ENCODE measurements at regions not wholly inside any gene's neighbourhood (a gene's known extent, or its start where the extent isn't known, plus 50 kb on each side); places are given as distances from the start of the nearest gene placed in this dataset.

DNA sequence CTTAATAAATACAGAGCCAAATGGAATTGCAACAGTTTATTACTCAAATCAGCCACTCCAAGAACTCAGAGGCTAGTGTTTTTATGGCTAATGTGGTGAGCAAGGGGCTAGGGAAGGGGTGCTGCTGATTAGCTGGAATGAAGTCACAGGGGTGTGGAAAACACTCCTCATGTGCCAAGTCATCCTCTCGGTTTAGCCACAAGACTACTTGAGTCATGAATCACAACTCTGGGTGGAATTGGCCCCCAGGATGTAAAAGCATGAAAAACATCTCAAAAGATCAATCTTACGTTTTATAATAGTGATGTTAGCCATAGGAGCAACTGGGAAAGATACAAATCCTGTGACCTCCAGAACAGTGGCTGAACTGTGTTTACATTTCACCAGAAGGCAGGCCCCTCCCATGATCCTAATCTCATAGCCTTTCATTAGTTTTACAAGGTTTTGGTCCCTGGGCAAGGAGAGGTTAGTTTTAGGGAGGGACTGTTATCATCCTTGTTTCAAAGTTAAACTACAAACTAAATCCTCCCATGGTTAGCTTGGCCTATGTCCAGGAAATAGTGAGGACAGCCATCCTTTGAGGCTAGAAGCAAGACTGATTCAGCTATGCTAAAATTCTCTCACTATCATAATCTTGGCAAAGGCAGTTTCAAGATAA is 2020.1 kb upstream of the PCDH20 start:
- DNase-seq (ENCODE audit: low read depth in 2 of 2): peak; percentile 99 to 100

DNA sequence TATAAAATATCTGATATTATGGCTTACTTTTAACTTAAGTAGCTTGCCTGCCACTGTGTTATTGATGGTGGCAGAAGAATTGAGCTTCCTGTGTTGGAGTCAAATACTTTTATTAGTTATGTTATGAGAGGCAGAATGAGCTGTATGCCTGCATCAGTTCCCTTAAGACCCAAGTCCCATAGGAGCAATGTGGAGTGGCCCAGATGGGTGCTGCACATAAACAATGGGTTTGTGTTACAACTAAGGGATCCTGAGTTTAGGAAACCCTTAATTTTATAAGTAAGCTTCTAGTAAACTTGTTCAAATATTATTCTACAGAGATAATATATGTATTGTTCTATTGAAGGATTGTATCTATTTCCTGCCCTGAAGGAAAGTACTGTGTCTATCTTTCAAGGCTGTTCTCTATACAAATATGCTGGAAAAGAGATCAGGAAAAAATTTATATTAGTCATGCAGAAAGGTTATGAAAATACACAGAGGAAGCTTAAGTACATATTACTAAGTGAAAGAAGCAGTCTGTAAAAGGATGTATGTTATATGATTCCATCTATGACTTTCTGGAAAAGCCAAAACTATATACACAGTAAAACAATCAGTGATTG is 2018.0 kb upstream of the PCDH20 start:
- DNase-seq (ENCODE audit: low read depth in 2 of 2): peak in 1 of 2 experiments; percentile 20

DNA sequence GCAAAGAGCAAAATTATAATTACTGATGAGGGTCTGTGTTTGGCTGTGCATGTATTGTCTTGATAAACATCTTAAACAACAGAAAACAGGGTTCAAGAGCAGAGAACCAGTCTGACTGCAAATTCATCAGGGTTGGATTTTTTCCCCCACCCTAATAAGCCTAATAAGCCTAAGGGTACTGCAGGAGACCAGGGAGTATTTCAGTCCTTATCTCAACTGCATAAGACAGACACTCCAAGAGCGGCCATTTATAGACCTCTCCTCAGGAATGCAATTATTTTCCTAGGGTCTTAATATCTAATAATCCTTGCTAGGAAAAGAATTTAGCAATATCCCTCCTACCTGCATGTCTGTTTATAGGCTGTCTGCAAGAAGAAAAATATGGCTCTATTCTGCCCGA is 2011.5 kb upstream of the PCDH20 start:
- DNase-seq (ENCODE audit: low read depth in 2 of 2): no peak

GRCh38 chr13:63425131-63425530 is 2009.5 kb upstream of the PCDH20 start:
- DNase-seq (ENCODE audit: low read depth in 2 of 2): no peak

- no peak for DNase-seq (ENCODE audit: low read depth in 2 of 2)
These were observed 2005.5 kb upstream of the PCDH20 start for GRCh38 chr13:63421123-63421522.

DNA sequence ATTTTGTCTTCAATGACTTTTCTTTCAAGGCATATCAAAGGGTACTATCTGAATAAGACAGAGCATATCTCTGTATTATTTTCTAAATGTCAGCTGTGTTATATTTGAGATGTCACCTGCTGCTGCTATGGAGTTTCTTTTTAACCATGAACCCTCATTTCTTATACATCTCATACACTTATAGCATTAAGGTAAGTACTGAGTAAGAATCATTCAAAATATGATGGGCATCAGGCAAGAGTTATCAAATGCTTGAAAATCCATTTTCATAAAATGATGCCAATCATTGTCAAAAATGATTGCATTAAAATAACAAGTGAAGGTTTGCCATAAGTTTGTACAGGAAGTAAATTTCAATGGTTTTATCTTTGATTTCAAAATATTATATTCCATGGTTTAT is 2005.0 kb upstream of the PCDH20 start:
- DNase-seq (ENCODE audit: low read depth in 2 of 2): no peak

- DNase-seq (ENCODE audit: low read depth in 2 of 2): no peak
These were observed 1998.6 kb upstream of the PCDH20 start for GRCh38 chr13:63414247-63414646.

- no peak for DNase-seq (ENCODE audit: low read depth in 2 of 2)
These were observed 1994.2 kb upstream of the PCDH20 start for GRCh38 chr13:63409791-63410351.

DNA sequence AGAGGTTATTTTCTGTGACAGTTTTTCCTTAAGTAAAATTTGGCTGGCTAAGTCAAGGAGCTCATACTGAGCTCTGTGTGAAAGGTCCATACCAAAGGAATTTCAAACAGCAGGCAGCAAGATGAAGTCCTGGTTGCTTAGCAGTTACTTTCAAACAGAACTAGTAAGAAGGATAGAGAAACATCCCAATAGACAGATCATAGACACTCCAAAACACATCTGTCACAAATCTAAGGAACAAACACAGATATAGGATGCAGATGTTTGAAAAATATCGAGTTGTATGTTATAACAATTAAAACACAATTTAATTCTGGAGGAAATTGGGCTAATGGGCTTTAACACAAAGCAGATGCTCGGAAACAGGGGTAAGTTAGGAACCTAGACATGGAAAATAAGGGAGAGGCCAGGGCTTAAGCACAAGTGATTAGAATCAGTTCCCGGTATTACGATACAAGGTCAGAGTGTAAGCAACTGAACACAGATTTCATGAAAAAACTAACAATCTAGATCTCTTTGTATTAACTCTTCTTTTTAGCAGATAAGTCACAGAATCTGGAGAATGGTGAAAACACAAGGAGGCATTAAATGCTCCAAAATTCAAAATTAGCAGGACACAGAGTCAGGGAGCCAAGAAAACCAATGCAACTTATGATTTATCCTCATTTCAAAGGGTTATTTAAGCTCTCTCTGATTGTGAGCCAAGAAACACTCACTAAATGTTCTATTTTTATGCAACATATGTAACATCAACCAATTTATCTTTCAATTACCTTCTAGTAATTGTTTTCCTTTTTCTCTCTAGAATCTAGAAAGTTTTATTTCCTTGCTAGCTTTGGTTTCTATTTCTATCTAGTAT is 1992.9 kb upstream of the PCDH20 start:
- DNase-seq (ENCODE audit: low read depth in 2 of 2): peak in 1 of 2 experiments; percentile 25

DNA sequence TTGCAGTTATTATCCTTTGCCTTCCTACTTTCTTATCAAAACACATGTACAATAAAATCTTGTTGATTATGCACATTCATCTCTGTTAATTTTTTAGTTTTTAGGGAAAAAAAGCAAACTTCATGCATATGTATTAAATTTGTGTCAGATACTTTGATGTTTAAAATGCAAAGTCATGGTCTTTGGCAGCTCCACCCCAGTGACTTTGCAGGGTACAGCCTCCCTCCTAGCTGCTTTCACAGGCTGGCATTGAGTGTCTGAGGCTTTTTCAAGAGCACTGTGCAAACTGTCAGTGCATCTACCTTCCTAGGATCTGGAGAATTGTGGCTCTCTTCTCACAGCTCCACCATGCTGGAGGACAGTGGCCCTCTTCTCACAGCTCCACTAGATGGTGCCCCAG is 1988.1 kb upstream of the PCDH20 start:
- no peak for DNase-seq (ENCODE audit: low read depth in 2 of 2)

- no peak for DNase-seq (ENCODE audit: low read depth in 2 of 2)
These were observed 1981.1 kb upstream of the PCDH20 start for GRCh38 chr13:63396746-63397145.

GRCh38 chr13:63393112-63393511 is 1977.5 kb upstream of the PCDH20 start:
- no peak for DNase-seq (ENCODE audit: low read depth in 2 of 2)

GRCh38 chr13:63389756-63390155 is 1974.1 kb upstream of the PCDH20 start:
- DNase-seq (ENCODE audit: low read depth in 2 of 2): no peak

DNA sequence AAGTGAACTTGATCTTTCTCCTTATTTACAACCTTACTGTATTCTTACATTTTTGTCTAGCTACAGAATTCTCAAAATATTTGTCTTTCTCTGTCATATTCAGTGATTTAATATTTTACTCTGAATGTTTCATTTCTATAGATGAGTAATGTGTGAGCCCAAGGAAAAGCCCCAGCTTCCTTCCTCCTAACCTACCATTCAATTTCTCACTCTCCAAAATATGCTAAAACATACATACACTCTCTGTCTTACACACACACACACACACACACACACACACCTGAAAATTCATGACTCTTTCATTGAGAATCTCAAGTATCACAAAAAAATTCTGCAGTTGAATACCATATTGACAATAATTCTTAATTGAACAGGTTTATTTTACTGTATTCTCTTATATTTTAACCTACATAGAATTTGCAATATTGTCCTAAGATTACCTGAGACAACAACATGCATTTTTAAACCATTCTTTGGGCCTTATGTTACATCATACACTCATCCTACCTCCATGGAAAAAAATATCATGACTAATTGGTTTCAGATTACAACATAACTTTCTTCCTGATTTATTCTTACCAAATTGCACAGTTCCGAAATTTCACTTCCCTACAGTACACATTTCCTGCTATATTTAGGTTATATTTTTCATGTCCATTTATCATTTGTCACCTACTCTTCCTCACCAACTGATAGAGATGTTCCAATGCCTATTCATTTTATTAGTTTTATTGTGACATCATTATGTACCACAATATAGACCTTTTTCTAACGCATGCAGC is 1965.6 kb upstream of the PCDH20 start:
- DNase-seq (ENCODE audit: low read depth in 2 of 2): no peak

GRCh38 chr13:63377986-63378385 is 1962.3 kb upstream of the PCDH20 start:
- DNase-seq (ENCODE audit: low read depth in 2 of 2): no peak

DNA sequence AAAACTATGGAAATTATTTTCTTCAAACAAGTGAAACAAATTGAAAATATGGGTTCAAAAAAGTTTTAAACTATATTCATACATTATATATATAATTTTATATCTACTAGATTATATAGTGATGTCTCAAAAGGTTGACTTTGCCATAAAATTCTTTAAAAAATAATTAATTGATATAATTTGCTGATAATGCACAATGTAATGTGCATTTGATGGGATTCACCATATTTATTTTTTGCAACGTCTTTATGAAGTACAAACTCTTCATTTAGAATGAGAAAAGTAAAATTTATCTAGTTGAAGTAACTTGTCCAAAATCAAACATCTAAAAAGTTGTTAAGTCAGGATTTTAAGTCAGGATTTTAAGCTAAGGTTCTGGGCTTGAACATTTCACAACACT is 1954.5 kb upstream of the PCDH20 start:
- no peak for DNase-seq (ENCODE audit: low read depth in 2 of 2)

DNA sequence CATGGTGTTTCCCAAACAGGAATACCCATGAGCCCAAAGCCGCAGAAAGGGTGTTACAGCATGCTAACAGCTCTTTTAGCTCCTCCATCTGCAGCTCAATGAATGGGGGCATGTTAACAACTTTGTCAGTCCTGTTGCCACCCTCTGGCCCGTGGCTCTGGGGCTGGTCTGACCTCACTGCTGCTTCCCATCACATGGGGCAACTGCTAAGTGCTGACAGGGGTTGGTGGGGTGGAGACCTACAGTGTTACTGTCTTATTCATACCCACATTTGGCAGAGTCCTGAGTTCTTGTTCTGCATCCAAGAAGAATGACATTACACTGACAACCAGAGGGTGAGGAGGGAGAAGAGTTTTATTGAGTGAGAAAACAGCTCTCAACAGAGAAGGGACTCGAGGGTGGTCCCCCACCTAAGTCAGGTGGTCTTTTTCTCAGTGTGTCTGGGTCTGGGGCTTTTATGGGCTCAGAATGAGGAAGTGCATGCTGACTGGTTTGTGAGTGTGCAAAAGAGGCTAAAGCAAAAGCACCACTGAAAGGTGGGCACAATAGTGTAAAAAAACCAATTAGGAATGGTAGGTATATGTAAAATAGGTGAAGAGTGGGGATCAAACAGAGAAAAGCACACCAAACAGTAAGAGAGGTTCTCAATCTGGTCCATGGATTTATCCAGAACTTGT is 1952.0 kb upstream of the PCDH20 start:
- DNase-seq (ENCODE audit: low read depth in 2 of 2): no peak

- DNase-seq (ENCODE audit: low read depth in 2 of 2): no peak
These were observed 1948.5 kb upstream of the PCDH20 start for GRCh38 chr13:63364159-63364558.

GRCh38 chr13:63351533-63351932 is 1935.9 kb upstream of the PCDH20 start:
- no peak for DNase-seq (ENCODE audit: low read depth in 2 of 2)

DNA sequence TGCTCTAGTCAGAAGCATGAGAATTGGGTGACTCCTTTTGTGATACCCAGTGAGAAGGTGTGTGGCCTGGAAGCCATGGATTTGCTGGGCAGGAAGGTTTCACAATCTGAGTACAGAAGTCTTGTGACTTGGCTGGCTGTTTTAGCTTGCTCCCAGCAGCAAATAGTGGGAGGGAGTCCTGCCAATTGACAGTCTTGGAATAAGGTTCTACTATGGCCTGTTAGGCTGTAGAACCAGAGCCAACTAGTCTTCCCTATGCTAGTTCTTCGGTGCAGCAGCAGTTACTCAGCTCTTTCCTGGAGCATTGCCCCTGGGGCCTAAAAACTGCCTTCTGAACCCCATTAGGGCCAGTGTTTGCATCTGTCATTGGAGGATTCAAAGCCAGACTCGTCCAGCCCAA is 1935.4 kb upstream of the PCDH20 start:
- no peak for DNase-seq (ENCODE audit: low read depth in 2 of 2)

GRCh38 chr13:63345835-63346234 is 1930.2 kb upstream of the PCDH20 start:
- DNase-seq (ENCODE audit: low read depth in 2 of 2): no peak
